GM12801 (cell line): ENCODE measurements at regions not wholly inside any gene's neighbourhood (a gene's known extent, or its start where the extent isn't known, plus 50 kb on each side); places are given as distances from the start of the nearest gene placed in this dataset.

ENCODE experiments used
- CTCF ChIP-seq: IDR thresholded peaks from one replicate; pipeline ENCODE4 v1.5.1; 2011; ENCODE audit warnings: control low read depth; ENCODE audit not compliant: insufficient read length; ENCODE audit errors: extremely low read depth

DNA sequence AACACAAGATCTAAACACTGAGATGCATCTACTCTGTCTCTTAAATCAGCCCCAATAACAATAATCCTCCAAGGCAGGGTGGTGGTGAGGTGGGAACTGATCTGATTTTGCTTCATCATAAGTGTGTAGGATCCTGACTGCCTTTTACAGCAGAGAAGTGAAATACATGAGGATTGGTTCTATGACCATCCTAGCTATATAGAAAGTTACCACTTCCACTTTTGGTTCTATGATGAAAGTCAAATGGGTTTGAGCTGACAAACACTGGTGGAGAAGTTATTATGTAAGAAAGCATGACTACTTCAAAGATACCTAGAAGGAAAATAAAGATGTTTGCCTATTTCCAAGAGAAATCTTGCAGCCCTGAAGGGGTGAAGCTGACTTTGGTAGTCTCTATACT lies 181.6 kb downstream of the NKX6-1 start:
- TF ChIP-seq CTCF = no peak

DNA sequence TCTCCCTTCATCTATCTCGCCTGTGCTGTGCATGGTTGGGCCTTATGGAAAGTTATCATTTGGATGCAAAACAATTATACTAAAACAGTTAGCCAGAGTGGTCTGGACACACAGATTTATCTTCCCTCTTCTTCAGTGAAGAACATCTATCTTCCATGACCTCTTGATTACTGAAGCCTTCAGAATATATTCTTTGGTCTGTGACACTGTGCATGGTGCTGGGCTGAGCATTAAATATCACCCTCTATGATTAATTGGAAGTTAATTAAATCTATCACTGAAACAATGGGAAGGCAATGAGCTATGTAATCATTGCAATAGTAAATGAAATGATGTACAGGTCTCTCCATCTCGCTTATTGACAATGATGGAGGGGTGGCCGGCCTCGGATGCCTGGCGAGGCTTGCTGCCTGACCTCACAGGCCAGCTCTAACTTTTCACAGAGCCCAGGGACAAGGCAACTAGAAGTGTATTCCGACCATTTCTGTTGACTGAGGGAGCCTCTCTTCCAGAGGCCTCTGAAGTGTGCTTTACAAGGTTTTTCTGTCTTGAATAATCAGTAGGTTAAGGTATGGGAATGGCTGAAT lies 186.6 kb downstream of the NKX6-1 start:
- no peak for TF ChIP-seq CTCF

DNA sequence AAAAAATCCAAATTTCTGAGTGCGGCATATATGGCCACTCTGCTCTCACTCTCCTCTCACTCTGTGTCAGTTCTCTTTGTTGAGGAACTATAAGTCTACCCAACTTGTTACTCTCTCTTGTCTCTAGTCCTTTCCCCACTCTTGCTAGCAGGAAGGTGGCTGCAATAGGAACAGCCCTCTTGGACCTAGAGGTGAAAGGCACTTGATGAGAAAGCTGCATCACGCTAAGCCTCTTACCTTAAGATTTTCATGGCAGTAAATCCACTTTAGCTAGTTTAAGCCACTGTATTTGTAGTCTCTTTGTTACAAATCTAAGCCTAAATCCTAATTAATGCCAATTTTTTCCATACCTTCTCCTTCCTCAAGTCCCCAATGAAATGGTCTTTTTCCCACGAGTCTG lies 189.9 kb downstream of the NKX6-1 start:
- no peak for TF ChIP-seq CTCF

DNA sequence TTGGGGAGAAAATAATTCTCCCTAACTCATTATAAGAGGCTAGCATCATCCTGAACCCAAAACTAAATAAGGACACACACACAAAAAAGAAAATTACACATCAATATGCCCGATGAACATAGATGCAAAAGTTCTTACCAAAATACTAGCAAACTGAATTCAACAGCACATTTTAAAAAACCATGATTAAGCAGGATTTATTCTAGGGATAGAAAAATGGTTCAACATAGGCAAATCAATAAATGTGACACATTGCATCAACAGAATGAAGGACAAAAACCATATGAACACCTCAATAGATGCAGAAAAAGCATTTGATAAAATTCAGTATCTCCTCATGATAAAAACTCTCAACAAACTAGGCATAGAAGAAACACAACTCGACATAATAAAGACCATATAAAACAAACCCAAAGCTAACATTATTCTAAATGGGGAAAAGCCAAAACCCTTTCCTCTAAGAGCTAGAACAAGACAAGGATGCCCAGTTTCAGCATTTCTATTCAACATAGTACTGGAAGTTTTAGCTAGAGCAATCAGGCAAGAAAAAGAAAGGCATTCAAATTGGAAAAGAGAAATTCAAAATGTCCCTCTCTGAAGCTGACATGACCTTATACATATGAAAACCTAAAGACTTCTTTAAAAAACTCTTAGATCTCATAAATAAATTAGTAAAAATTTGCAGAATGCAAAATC lies 200.9 kb downstream of the NKX6-1 start:
- no peak for TF ChIP-seq CTCF

DNA sequence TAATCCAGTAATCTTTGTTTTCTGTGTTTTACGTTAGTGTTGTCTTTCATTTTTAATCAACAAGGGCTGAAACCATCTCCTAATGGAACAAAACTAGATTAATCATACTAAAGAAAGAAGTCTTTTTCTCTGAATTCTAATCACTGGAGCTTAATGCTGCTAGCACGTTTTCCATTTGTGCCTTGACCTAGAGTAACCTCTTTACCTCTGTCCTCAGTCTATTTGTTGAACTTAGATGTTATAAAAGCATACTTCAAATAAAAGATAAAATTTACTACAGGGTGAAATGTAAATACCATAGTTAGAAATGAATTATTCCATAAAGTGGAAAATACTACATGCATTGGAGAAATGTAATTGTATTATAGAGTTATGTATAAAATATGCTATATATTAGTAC lies 207.1 kb downstream of the NKX6-1 start:
- TF ChIP-seq CTCF = no peak

DNA sequence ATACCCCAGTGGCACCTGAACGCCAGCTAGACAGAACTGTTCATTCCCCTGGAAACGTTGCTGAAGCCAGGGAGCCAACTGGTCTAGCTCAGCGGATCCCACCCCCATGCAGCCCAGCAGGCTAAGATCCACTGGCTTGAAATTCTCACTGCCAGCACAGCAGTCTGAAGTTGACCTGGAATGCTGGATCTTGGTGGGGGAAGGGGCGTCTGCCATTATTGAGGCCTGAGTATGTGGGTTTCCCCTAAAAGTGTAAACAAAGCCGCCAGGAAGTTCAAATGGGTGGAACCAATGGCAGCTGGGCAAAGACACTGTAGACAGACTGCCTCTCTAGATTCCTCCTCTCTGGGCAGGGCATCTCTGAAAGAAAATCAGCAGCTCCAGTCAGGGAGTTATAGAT lies 213.0 kb downstream of the NKX6-1 start:
- no peak for TF ChIP-seq CTCF

DNA sequence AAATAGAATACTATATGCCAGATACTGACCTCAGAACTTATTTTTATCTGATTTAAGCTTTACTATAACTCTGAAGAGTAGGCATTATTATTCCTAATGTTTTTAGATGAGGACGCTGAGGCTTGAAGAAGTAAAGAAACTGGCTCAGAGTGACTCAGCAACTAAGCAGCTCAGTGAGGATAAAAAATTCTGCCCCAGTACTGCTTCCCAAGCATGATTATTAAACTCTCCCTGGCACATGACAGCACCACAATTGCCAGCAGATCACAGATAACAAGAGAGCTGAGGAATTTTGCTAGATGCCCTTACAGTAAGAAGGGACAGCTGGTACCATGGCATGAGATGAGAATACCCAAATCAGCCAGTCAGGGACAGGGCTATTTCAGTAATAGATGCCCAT lies 219.4 kb downstream of the NKX6-1 start:
- no peak for TF ChIP-seq CTCF
